ENCODE measurements at regions not wholly inside any gene's neighbourhood (a gene's known extent, or its start where the extent isn't known, plus 50 kb on each side); places are given as distances from the start of the nearest gene placed in this dataset.

DNA sequence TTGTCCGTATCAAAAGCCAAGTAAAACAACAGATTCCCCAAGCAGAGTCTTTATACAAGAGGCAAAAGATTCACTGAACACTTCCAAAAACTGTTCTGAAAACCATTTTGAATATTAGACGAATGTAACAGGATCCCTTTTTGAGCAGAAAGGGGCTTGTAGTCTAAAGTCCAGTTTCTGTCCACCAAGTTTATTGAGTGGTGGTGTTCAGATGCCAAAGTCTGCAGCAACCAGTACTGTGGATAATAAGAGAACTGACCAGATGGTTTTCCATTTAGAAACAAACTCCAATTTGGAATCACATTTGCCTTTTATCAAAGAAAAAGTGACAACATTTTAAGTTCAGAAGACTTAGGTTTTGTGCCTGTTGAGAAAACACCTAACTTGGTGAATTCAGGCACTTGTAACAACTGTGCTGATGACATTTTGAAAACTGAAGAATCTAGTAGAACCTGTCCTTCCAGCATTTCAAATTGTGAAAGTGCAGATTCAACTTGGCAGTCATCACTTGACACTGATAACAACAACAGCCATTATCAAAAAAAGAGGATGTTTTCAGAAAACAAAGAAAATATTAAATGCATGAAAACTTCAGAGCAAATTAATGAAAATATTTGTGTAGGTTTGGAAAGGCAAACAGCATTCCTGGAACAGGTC is 217.1 kb downstream of the CSNK2A3 start:
- no peak for DNase-seq (ENCODE audit: low spot score)

GRCh38 chr11:11129118-11129517 is 223.9 kb downstream of the CSNK2A3 start:
- no peak for DNase-seq (ENCODE audit: low spot score)

GRCh38 chr11:11125618-11126017 is 227.4 kb downstream of the CSNK2A3 start:
- no peak for DNase-seq (ENCODE audit: low spot score)

DNA sequence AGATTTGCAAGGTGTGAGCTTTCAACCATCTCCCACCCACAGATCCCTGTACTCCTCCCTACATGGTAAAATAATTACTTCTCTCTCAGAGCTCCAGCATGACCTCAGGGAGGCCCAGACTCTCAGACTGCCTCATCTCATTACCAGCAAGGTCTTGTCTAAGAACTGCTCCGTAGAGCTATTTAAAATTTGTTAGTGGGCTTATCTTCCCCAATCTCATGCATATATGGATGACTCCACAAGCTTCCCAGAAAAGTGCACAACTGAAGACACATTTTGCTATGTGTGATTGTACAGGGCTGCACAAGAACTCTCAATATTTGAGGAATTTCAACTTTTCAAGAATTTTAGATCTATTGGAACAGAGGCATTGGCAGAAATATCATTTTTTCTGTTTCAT is 230.3 kb downstream of the CSNK2A3 start:
- DNase-seq (ENCODE audit: low spot score), result no peak

- no peak for DNase-seq (ENCODE audit: low spot score)
Measured at GRCh38 chr11:11119917-11120316, 233.1 kb downstream of the CSNK2A3 start.

- no peak for DNase-seq (ENCODE audit: low spot score)
Measured at GRCh38 chr11:11117730-11118129, 235.3 kb downstream of the CSNK2A3 start.

- no peak for DNase-seq (ENCODE audit: low spot score)
Measured at GRCh38 chr11:11115475-11115874, 237.6 kb downstream of the CSNK2A3 start.

- no peak for DNase-seq (ENCODE audit: low spot score)
Measured at GRCh38 chr11:11113626-11114025, 239.4 kb downstream of the CSNK2A3 start.

DNA sequence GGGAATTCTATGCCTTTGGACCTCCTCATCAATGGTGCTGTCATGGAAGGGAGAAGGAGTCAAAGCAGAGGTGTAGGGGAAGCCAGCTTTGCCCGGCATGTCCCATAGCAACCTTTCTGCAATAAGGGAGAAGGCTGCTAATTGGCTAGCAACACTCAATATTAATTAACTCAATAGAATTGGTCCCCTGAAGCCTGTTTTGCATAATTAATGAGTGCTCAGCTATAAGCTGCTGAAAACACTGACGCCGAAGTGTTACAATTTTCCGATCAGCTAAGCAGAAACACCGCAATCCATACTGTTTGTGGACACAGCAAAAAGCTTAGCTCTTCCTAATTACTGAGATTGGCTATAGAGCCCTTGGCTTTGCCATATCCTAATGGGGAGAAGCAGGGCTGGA is 245.0 kb downstream of the CSNK2A3 start:
- DNase-seq (ENCODE audit: low spot score), result no peak

GRCh38 chr11:11107076-11107723 is 245.8 kb downstream of the CSNK2A3 start:
- no peak for DNase-seq (ENCODE audit: low spot score)

DNA sequence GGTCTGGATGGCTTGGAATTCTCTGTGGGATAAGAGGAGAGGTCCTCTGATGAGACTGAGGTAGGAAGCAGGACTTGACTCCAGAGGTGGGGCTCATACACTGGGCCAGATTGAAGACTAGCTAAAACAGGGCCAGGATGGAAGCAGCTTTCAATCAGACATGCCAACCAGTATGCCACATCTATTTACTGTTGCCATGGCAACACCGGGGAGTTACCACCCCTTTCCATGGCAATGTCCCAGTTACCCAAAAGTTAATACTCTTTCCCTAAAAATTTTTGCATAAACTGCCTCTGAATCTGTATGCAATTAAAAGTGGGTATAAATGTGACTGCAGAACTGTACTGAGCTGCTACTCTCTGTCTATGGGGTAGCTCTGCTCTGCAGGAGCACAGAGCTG is 247.5 kb upstream of the ZBED5 start:
- no peak for DNase-seq (ENCODE audit: low spot score)

DNA sequence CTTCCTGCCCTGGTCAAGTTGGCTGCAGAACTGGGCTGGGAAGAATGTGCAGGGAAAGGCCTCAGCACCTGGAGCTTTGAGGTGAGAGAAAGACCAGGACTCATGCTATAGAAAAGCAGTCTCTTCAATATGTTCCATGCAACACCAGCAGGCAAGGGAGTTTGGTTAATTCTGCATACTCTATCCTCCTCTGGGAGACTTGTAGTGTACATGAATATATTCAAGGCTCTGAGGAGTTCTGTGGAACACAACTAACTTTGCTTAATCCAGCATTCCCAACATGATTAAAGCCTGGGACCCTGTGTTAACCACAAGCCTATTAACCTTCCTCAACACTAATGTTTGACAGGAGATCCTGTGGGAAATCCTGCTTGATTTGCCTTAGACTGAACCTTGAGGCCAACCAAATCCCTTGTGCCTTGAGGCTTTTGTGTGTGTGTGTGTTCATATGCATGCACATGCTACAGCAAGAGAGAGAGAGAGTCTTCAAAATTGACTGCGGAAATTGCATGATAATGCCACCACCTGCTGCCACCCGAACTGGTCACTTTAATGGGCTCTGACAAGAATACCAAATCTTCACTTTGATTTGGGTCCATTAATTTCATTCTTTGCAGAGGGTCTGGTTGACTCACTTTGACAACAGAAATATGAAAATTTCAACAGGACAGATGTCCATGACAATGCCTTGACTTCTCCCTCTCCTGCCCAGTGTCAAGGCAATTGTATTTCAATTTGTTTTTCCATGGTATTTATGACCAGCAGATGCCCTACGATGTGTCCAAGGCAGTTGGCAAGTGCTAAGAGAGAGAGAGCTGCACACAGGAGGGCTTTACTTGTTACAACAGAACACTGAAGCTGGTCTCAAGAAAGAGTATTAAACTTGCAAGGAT is 238.2 kb upstream of the ZBED5 start:
- DNase-seq (ENCODE audit: low spot score), result no peak

DNA sequence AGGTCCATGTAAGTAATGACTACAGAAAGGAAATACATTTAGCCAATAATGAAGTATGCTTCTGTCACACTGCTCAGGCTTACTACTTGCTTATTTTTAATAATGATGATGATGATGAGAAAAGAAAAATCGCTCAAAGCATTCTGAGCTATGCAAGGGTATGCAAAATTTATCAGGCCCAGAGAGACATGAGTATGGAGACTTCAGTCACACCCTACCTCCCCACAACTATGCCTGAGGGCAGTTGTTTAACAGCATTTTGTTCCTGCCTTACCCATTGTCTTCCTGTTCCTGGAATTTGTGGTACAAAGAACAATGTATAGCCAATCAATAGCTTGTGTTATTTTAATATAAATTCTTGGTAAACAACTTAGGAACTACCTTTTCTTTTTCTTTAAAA is 232.6 kb upstream of the ZBED5 start:
- no peak for DNase-seq (ENCODE audit: low spot score)

GRCh38 chr11:11089805-11090204 is 232.0 kb upstream of the ZBED5 start:
- DNase-seq (ENCODE audit: low spot score), result no peak

DNA sequence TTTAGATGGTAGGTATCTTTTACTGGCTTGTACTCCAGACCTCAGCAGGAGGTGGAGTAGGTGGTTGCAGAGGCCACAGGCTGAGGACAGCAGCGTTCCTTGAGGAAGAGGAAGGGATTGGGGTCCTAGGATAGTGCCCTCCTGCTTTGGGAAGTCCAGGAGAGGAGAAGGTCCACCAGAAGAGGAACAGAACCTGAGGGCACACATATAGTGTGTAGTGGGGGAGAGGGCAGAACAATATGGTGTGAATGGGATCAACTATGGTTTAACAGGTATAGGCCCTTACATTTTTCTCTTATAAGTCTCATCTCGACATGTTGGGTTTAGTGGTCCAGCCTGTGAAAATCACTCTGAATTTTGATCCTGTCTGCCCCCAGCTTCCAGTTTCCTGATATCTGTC is 229.1 kb upstream of the ZBED5 start:
- DNase-seq (ENCODE audit: low spot score), result no peak

- no peak for DNase-seq (ENCODE audit: low spot score)
Measured at GRCh38 chr11:11085580-11085979, 227.7 kb upstream of the ZBED5 start.

- DNase-seq (ENCODE audit: low spot score), result no peak
Measured at GRCh38 chr11:11084337-11084736, 226.5 kb upstream of the ZBED5 start.

DNA sequence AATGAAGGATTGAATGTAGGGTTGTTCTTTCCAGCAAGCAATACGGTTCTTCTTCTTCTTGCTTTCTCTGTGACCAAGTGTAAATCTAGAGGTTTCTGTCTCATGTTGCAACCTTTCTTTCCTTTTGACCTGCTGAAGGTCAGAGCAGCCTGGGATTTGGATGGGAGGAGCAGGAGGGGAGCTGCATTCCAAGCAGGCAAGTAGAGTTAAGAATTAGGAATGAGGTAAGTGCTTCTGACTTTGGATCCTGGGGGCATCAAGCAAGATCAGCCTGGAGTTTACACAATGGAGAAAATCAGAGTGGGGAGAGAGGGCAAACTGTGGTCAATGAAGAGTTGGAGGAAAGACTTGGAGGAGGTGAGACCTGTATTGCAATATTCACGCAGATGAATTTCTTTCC is 225.6 kb upstream of the ZBED5 start:
- DNase-seq (ENCODE audit: low spot score), result no peak

DNA sequence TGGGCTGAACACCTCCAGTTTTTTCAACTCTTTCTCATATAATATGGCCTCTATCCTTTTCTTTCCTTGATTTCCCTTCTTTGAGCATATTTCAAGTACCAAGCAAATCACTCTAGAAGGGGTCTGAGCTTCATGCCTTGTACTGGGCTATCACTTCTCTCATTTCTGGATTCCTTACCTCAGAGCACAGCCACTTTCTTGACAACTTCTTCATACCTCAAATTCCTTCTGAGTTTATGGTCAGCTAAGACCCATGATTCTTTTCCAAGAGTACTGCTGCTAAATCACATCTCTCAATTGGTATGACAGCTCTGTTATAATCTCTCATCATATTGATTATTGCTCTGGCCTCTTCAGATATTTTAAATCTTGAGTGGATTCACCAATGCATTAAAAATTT is 224.8 kb upstream of the ZBED5 start:
- DNase-seq (ENCODE audit: low spot score), result no peak

DNA sequence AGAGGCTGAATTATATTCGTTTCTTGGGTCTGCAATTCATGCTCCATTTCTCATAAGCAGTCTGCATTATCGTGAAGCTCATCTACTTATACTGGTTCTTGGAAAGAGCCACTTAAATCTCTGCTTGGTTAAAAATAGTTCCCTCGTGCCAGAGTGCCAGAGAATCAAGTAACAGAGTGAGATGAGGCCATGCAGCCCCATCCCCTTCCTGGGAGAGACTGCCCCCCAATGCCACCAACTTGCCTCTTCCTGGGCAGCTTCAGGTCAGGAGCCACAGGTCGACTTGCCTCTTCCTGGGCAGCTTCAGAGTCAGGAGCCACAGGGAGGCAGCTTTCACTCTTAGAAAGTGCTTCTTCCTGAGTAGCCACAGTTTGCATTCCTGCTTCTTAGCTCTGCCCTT is 223.9 kb upstream of the ZBED5 start:
- DNase-seq (ENCODE audit: low spot score), result no peak

DNA sequence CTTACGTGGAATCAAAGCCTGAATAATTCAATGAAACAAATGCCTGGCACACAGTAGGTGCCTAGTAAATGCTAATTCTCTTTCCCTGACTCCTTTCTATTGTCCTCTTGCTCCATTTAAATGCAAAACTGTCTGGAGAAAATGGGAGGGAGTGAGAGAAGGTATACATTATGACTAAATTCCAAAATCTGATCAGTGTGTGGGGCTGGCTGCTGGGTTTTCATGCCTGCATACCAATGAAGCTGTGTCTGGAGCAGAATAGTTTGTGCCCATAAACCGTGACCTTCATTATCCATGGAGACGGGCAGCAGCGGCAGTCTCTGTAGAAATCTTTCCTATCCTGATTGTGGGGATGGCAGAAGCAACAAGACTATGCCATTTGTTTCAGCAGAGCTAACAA is 223.4 kb upstream of the ZBED5 start:
- no peak for DNase-seq (ENCODE audit: low spot score)

DNA sequence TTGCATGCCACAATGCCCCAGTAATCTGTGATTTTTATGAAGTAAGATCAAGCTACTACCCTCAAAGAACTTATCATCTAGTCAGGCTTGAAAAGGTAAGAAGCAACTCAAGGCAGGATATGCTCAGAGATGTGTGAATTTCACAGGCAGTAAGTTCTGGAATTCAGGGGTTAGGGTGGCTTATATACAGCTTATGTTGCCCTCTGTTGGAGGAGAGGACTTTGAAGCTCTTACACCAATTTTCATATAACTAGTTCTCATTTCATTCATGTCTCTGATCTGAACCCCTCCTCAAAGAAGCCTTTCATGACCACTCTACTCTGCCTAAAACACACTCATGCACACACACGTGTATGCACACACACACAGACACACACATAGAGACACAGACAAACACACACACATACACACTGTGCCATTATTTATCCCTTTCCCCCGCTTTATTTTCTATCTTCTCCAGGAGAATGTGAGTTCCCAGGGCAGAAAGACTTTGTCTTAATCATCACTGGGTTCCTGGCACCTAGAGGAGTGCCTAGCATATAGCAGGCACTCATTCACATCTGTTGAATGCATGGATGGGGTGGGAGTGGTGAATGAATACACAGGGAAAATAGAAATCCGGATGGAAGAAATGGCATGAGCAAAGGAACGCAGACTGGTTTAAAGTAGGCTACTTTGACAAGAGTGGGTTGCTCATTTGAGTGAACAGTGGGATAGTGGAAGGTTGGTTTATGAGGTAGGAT is 220.7 kb upstream of the ZBED5 start:
- DNase-seq (ENCODE audit: low spot score), result no peak
